Activated effector memory CD4-positive, alpha-beta T cell treated with anti-CD3 and anti-CD28 coated beads, Interleukin-2, amount 50 U/mL, for 16 hours (primary cell): ENCODE measurements at regions not wholly inside any gene's neighbourhood (a gene's known extent, or its start where the extent isn't known, plus 50 kb on each side); places are given as distances from the start of the nearest gene placed in this dataset.
A peak's percentile ranks its signal among the peaks of the same experiment; 100 is the strongest.

Experiments used
- DNase-seq: peaks from one replicate; pipeline ENCODE4 v3.0.0-alpha.2; 2020

- no peak for DNase-seq
Measured at GRCh38 chr11:8800520-8801110, 110.4 kb upstream of the AKIP1 start.

- no peak for DNase-seq
Measured at GRCh38 chr11:8801121-8801520, 109.9 kb upstream of the AKIP1 start.

GRCh38 chr11:8802251-8802650 lies 108.7 kb upstream of the AKIP1 start:
- no peak for DNase-seq

- DNase-seq, result no peak
Measured at GRCh38 chr11:8803973-8804372, 107.0 kb upstream of the AKIP1 start.

GRCh38 chr11:8805296-8805695 lies 105.7 kb upstream of the AKIP1 start:
- DNase-seq, result no peak

- no peak for DNase-seq
Measured at GRCh38 chr11:8806974-8807373, 104.0 kb upstream of the AKIP1 start.

- DNase-seq, result no peak
Measured at GRCh38 chr11:8807544-8808225, 103.3 kb upstream of the AKIP1 start.

DNA sequence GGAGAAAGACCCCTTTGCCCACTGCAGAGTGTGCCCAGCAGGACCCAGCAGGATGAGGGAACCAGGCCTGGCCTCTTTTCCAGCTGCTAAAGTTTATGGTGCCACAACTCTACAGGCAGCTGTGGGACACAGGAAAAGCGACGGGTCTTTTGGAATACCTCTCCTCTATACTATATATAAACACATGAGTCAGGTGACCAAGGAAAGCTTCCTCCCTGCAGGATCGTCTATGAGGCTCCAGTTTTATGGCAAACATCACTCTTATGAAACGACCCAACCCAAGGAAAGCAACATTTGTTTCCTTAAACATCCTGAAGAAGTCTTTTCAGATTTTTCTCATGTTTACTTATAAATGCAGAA lies 102.8 kb upstream of the AKIP1 start:
- DNase-seq, result no peak

- DNase-seq, result no peak
Measured at GRCh38 chr11:8809241-8809938, 101.6 kb upstream of the AKIP1 start.

DNA sequence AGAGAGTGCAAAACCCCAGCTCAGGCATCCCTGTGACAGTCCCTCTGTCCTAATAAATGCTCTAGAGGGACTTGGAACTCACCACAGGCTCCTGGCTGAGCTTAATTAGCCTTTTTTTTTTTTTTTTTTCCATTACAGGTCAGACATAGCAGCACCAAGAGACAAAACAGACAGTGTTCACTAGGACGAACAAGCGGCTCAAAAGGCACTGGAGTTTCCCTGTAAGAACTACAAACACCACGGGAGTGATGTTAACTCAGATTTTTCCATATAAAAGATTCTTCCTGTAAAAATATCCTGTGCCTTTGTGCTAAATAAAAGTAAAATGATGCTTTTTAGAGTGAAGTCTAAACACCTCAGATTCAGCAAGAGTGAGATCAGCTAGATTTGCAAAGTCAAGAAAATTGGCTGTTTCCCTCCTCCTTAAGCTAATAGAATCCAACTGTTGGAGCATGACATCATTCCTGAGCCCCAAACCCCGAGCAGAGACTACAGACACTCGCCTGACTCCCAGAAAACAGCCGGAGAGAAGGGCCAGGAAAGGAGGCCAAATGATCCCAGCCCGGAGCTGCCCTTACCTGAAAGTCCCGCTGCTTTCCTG lies 101.0 kb upstream of the AKIP1 start:
- no peak for DNase-seq

DNA sequence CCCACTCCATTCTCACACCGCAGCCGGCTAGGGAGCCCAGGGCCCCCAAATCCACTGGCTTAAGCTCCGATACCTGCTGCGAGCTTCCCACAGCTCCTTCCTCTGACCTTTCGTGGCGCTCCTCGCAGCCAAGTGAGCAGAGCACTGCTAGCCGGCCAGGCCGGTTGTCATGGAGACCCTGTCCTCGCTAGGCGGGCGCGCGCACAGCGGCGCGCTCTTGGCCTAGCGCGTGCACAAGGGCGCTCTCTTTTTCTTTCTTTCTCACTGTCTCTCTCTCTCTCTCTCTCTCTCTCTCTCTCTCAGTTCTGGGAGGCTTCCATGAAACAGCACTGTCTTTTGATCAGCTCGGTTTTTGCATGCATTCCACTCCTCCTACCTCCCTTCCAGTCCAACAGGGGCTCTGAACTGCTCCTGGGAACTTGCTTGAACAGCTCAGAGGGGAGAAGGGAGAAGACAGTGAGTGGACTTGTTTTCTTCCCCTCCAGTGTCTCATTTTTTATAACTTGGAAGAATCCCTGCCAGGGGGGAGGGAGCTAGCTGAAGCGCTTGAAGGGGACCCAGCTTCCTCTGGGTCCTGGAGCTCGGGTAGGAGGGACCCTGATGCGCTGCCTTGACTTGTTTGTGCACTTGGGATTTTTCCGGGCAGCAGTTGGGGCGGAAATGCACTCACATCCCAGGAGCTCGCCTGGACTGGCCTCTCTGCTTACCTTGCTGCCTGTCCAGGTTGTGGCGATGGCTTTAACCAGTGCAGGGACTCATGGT lies 100.3 kb upstream of the AKIP1 start:
- DNase-seq, result no peak

DNA sequence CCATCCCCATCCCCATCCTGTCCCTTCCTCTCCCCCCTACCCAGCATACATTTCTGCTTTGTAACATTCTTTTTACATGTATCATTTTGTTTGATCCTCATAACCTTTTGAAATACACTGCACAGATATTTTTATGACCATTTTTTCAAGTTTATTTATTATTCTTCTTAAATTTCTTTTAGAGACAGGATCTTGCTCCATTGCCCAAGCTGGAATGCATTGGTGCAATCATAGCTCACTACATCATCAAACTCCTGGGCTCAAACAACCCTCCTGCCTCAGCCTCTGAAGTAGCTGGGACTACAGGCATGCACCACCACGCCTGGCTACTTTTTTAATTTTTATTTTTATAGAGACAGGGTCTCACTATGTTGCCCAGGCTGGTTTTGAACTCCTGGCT lies 99.4 kb upstream of the AKIP1 start:
- no peak for DNase-seq

GRCh38 chr11:8812438-8812837 lies 98.6 kb upstream of the AKIP1 start:
- no peak for DNase-seq

- DNase-seq, result peak; percentile 74
Measured at GRCh38 chr11:8813658-8814057, 97.3 kb upstream of the AKIP1 start.

DNA sequence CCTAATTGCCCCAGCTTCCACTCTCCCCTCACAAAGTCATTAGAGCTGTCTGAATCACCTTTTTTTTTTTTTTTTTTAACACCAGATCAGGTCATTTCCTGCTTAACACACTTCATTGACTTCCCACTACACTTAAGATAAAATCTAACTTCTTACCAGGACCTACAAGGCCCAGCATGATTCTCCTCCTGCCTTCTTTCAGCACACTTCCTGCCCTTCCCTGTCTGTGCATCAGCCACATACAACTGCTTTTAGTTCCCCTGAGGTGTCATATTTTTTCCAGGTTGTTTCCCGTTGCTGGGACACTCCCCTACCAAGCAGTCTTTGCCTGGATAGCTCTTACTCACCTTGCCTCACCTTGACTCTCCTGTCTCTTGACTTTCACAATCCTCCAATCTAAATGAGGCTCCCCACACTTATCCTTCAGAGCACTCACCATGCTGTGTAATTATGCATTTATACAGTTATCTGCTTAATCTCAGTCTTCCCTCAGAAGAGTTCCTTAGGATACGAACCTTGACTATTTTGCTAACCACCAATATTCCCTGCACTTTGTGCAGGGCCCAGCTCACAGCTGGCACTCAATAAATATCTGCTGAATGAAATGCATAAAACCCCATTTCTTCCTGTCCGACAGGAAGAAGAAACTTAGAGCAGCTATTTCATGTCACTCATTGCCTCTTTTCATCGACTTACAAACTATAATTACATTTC lies 96.6 kb upstream of the AKIP1 start:
- no peak for DNase-seq

DNA sequence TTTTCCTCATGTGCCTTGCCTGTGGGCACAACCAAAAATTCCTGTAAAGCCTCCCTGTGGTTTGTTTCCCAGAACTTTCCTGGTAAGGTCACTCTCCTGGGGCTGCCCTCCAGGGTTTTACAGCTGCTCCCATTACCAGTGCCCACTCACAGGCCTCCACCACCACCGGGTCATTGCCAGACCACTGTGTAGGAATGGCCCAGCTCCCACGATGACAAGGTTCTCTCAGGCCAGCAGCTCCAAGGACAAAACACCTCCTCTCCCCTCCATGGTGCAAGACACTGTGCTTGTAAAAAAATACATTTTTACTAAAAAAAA lies 96.1 kb upstream of the AKIP1 start:
- no peak for DNase-seq

- DNase-seq, result no peak
Measured at GRCh38 chr11:8818421-8818820, 92.6 kb upstream of the AKIP1 start.

- no peak for DNase-seq
Measured at GRCh38 chr11:8820401-8820800, 90.6 kb upstream of the AKIP1 start.

GRCh38 chr11:8822469-8822868 lies 88.5 kb upstream of the AKIP1 start:
- no peak for DNase-seq

- DNase-seq, result no peak
Measured at GRCh38 chr11:8823174-8823742, 87.7 kb upstream of the AKIP1 start.

DNA sequence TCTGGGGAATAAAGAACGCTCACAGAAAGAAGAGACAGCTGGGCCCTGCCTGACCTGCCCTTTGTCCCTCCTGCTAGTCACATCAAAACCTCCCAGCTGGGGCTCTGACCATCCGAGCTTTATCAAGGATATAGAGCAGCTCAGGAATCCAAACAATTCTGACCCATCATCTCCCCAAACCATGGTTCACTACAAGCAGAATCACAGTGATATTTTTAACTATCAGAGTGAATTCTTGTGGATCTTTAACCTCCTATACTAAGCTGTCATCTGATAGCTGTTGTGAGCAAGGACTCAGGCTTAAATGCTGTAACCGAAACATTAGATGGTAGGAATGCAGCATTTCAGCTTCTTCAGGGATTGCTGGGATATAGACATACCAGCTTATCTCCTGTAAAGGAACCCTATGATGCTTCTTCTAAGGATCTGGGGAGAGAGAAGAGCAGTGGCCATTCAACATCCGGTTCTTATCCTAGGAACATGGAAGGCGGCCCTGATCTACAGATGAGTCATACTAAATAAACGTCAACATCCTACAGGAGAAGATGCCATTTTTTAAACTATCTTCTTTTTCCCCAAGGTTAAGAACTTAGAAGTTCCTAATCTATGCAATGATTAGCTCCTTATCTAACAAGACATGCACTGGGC lies 84.7 kb upstream of the AKIP1 start:
- no peak for DNase-seq
